ENCODE measurements at regions not wholly inside any gene's neighbourhood (a gene's known extent, or its start where the extent isn't known, plus 50 kb on each side); places are given as distances from the start of the nearest gene placed in this dataset.

- no peak for DNase-seq
These were observed 1491.9 kb downstream of the TBC1D22A start for GRCh38 chr22:48254311-48254873.

GRCh38 chr22:48253573-48253972 is 1491.1 kb downstream of the TBC1D22A start:
- DNase-seq, result no peak

- no peak for DNase-seq
These were observed 1490.7 kb downstream of the TBC1D22A start for GRCh38 chr22:48253136-48253535.

GRCh38 chr22:48251629-48252028 is 1489.2 kb downstream of the TBC1D22A start:
- no peak for DNase-seq

GRCh38 chr22:48250937-48251530 is 1488.6 kb downstream of the TBC1D22A start:
- no peak for DNase-seq

- no peak for DNase-seq
These were observed 1487.9 kb downstream of the TBC1D22A start for GRCh38 chr22:48250286-48250895.

GRCh38 chr22:48249713-48250268 is 1487.3 kb downstream of the TBC1D22A start:
- DNase-seq, result no peak

- DNase-seq, result no peak
These were observed 1486.5 kb downstream of the TBC1D22A start for GRCh38 chr22:48248901-48249455.

GRCh38 chr22:48247829-48248228 is 1485.4 kb downstream of the TBC1D22A start:
- DNase-seq, result no peak

GRCh38 chr22:48245196-48245485 is 1482.7 kb downstream of the TBC1D22A start:
- no peak for DNase-seq

- DNase-seq, result no peak
These were observed 1482.1 kb downstream of the TBC1D22A start for GRCh38 chr22:48244388-48245195.

GRCh38 chr22:48242461-48242864 is 1480.0 kb downstream of the TBC1D22A start:
- DNase-seq, result no peak

GRCh38 chr22:48241658-48242057 is 1479.2 kb downstream of the TBC1D22A start:
- DNase-seq, result no peak

- DNase-seq, result no peak
These were observed 1478.4 kb downstream of the TBC1D22A start for GRCh38 chr22:48240935-48241230.

- no peak for DNase-seq
These were observed 1477.9 kb downstream of the TBC1D22A start for GRCh38 chr22:48240148-48240934.

- DNase-seq, result no peak
These were observed 1477.2 kb downstream of the TBC1D22A start for GRCh38 chr22:48239461-48240147.

GRCh38 chr22:48238966-48239365 is 1476.5 kb downstream of the TBC1D22A start:
- no peak for DNase-seq

GRCh38 chr22:48238284-48238915 is 1476.0 kb downstream of the TBC1D22A start:
- DNase-seq, result no peak

GRCh38 chr22:48237466-48238283 is 1475.2 kb downstream of the TBC1D22A start:
- no peak for DNase-seq

GRCh38 chr22:48236261-48236660 is 1473.8 kb downstream of the TBC1D22A start:
- DNase-seq, result no peak

- no peak for DNase-seq
These were observed 1473.3 kb downstream of the TBC1D22A start for GRCh38 chr22:48235744-48236143.

All from activated naive CD4-positive, alpha-beta T cell treated with anti-CD3 and anti-CD28 coated beads, Interleukin-2, amount 50 U/mL, for 16 hours (primary cell).